GM23338 (cell line): ENCODE measurements at regions not wholly inside any gene's neighbourhood (a gene's known extent, or its start where the extent isn't known, plus 50 kb on each side); places are given as distances from the start of the nearest gene placed in this dataset.

Experiments used
- ATAC-seq: fragments of 200-7000 bp; cut with Tn5 transposase; 3 replicates; pipeline ENCODE4 v1.9.1; 2020
- DNase-seq: peaks from one replicate; pipeline ENCODE4 v3.0.0-alpha.2; 2015; ENCODE audit warnings: low spot score
- H2AFZ ChIP-seq: fragments of 200-600 bp; sonication (generic); 2 replicates; pipeline ENCODE4 v1.8.0; 2016; ENCODE audit warnings: antibody characterized with exemption, mild to moderate bottlenecking, moderate library complexity
- H3F3A ChIP-seq: fragments of 200-600 bp; sonication (generic); replicated peaks from 2 replicates; pipeline ENCODE4 v1.8.0; 2017; ENCODE audit warnings: antibody characterized with exemption, mixed run types, low read depth
- H3K27ac ChIP-seq: fragments of 200-600 bp; sonication (generic); 2 replicates; pipeline ENCODE4 v1.6.1; 2016; ENCODE audit warnings: low read depth
- H3K27me3 ChIP-seq: fragments of 200-600 bp; sonication (generic); 2 replicates; pipeline ENCODE4 v1.8.0; 2016; ENCODE audit warnings: mild to moderate bottlenecking, mixed run types, moderate library complexity; ENCODE audit not compliant: insufficient read depth
- H3K36me3 ChIP-seq: fragments of 200-600 bp; sonication (generic); 2 replicates; pipeline ENCODE4 v1.8.0; 2016; ENCODE audit warnings: mild to moderate bottlenecking; ENCODE audit not compliant: insufficient read depth
- H3K4me1 ChIP-seq: fragments of 200-600 bp; sonication (generic); 2 replicates; pipeline ENCODE4 v1.8.0; 2016; ENCODE audit warnings: mild to moderate bottlenecking, moderate library complexity; ENCODE audit not compliant: insufficient read depth
- H3K4me2 ChIP-seq: fragments of 200-600 bp; sonication (generic); 2 replicates; pipeline ENCODE4 v1.7.1; 2017; ENCODE audit warnings: mixed run types
- H3K4me3 ChIP-seq: fragments of 200-600 bp; sonication (generic); 2 replicates; pipeline ENCODE4 v1.6.1; 2016; ENCODE audit warnings: mixed run types
- H3K79me2 ChIP-seq: fragments of 200-600 bp; sonication (generic); replicated peaks from 2 replicates; pipeline ENCODE4 v1.8.0; 2017; ENCODE audit warnings: mild to moderate bottlenecking; ENCODE audit not compliant: insufficient read depth
- H3K9me2 ChIP-seq: fragments of 200-600 bp; sonication (generic); 2 replicates; pipeline ENCODE4 v1.8.0; 2017; ENCODE audit not compliant: insufficient read depth
- H4K20me1 ChIP-seq: fragments of 200-600 bp; sonication (generic); replicated peaks from 2 replicates; pipeline ENCODE4 v1.8.0; 2017; ENCODE audit warnings: mild to moderate bottlenecking; ENCODE audit not compliant: insufficient read depth
- H3K27ac Mint-ChIP-seq: 2 replicates; pipeline ENCODE4 v1.8.0; 2020; ENCODE audit warnings: inconsistent platforms, mild to moderate bottlenecking, moderate library complexity, mixed read lengths
- H3K27me3 Mint-ChIP-seq: 3 replicates; pipeline ENCODE4 v1.8.0; 2022; ENCODE audit warnings: low read depth, mild to moderate bottlenecking, moderate library complexity, mixed read lengths, inconsistent platforms; ENCODE audit not compliant: insufficient read depth, poor library complexity
- H3K36me3 Mint-ChIP-seq: 3 replicates; pipeline ENCODE4 v1.8.0; 2021; ENCODE audit warnings: low read depth, mild to moderate bottlenecking, inconsistent platforms, moderate library complexity, mixed read lengths
- H3K4me1 Mint-ChIP-seq: 3 replicates; pipeline ENCODE4 v1.8.0; 2020; ENCODE audit warnings: mild to moderate bottlenecking, inconsistent platforms, mixed read lengths
- H3K4me3 Mint-ChIP-seq: 3 replicates; pipeline ENCODE4 v1.8.0; 2021; ENCODE audit warnings: moderate library complexity, mild to moderate bottlenecking, inconsistent platforms, mixed read lengths
- H3K9me3 Mint-ChIP-seq: 3 replicates; pipeline ENCODE4 v1.8.0; 2020; ENCODE audit warnings: moderate library complexity, mild to moderate bottlenecking, inconsistent platforms, mixed read lengths
- CREB1 ChIP-seq: fragments of 250-450 bp; sonication (Bioruptor Pico); IDR thresholded peaks from 2 replicates; pipeline ENCODE4 v1.5.0; 2020; ENCODE audit warnings: low read depth, mild to moderate bottlenecking, moderate library complexity
- CTCF ChIP-seq, 2 experiments: fragments of 200-600 bp in 1 of 2; sonication (generic) in 1 of 2; conservative IDR thresholded peaks; 2 replicates each; pipeline versions ENCODE4 v1.5.1 to v1.6.1; 2016 to 2017; ENCODE audit warnings: antibody characterized with exemption in 2 of 2, low read depth in 2 of 2, mild to moderate bottlenecking in 2 of 2, moderate library complexity in 1 of 2
- ETS1 ChIP-seq: IDR thresholded peaks from 2 replicates; pipeline ENCODE4 v1.6.1; 2016; ENCODE audit warnings: antibody characterized with exemption
- EZH2 ChIP-seq: fragments of 200-600 bp; sonication (generic); IDR thresholded peaks from one replicate; pipeline ENCODE4 v1.8.0; 2017; ENCODE audit warnings: antibody characterized with exemption, mild to moderate bottlenecking, low read depth; ENCODE audit not compliant: unreplicated experiment
- EZH2phosphoT487 ChIP-seq: fragments of 200-600 bp; sonication (generic); IDR thresholded peaks from one replicate; pipeline ENCODE4 v1.8.1; 2018; ENCODE audit warnings: antibody characterized with exemption; ENCODE audit not compliant: unreplicated experiment
- JUNB ChIP-seq: IDR thresholded peaks from one replicate; pipeline ENCODE4 v1.6.1; 2016; ENCODE audit warnings: antibody characterized with exemption; ENCODE audit not compliant: unreplicated experiment
- NANOG ChIP-seq: IDR thresholded peaks from 2 replicates; pipeline ENCODE4 v1.6.1; 2016; ENCODE audit warnings: antibody characterized with exemption, borderline replicate concordance
- POLR2AphosphoS5 ChIP-seq: IDR thresholded peaks from 2 replicates; pipeline ENCODE4 v1.6.1; 2016; ENCODE audit warnings: antibody characterized with exemption, low read depth
- REST ChIP-seq: IDR thresholded peaks from one replicate; pipeline ENCODE4 v1.6.1; 2018; ENCODE audit warnings: antibody characterized with exemption; ENCODE audit not compliant: unreplicated experiment
- STAT1 ChIP-seq: IDR thresholded peaks from one replicate; pipeline ENCODE4 v1.6.1; 2016; ENCODE audit warnings: antibody characterized with exemption; ENCODE audit not compliant: unreplicated experiment
- ZNF114 ChIP-seq: fragments of 250-450 bp; sonication (Bioruptor Pico); IDR thresholded peaks from 2 replicates; pipeline ENCODE4 v1.5.0; 2020; ENCODE audit warnings: mild to moderate bottlenecking, moderate library complexity
- ZNF331 ChIP-seq: fragments of 250-450 bp; sonication (Bioruptor Pico); IDR thresholded peaks from 2 replicates; pipeline ENCODE4 v1.5.0; 2020; ENCODE audit warnings: low read depth, mild to moderate bottlenecking, moderate library complexity
- ZNF462 ChIP-seq: fragments of 250-450 bp; sonication (Bioruptor Pico); IDR thresholded peaks from 2 replicates; pipeline ENCODE4 v1.5.0; 2020; ENCODE audit warnings: mild to moderate bottlenecking, moderate library complexity

- Mint-ChIP-seq H3K27ac (no peak overlapping the region), H3K4me3 (no peak overlapping the region), H3K36me3 (no peaks in the 10 kb centered on the region), H3K4me1 (no peaks in the 10 kb centered on the region), H3K9me3 (no peaks in the 10 kb centered on the region), H3K27me3 (no peaks in the 10 kb centered on the region)
- Histone ChIP-seq H3K9me2 (no peaks in the 10 kb centered on the region), H3K27ac (no peak overlapping the region), H3K4me1 (no peaks in the 10 kb centered on the region), H3K36me3 (no peaks in the 10 kb centered on the region), H4K20me1 (no peaks in the 10 kb centered on the region), H2AFZ (no peak overlapping the region), H3K4me3 (no peak overlapping the region), H3K79me2 (no peaks in the 10 kb centered on the region), H3F3A (no peaks in the 10 kb centered on the region), H3K27me3 (no peaks in the 10 kb centered on the region), H3K4me2 (no peak overlapping the region)
- TF ChIP-seq EZH2 (no peak), ZNF462 (no peak), EZH2phosphoT487 (no peak), JUNB (no peak), ZNF331 (CRISPR knock-in tag) (no peak), NANOG (no peak), POLR2AphosphoS5 (no peak), STAT1 (no peak), CREB1 (CRISPR knock-in tag) (no peak), ZNF114 (no peak), ETS1 (no peak), REST (no peak), CTCF (conservative IDR thresholded peaks at IDR 0.05; ENCODE audit: low read depth in 2 of 2) (no peak)
- DNase-seq (no peak), ATAC-seq (no peak)
Observed at GRCh38 chr2:22043784-22044183, 920.0 kb downstream of the TDRD15 start.
